ENCODE measurements at regions not wholly inside any gene's neighbourhood (a gene's known extent, or its start where the extent isn't known, plus 50 kb on each side); places are given as distances from the start of the nearest gene placed in this dataset.

- TF ChIP-seq POLR2A (IDR thresholded peaks at IDR 0.05): no peak
- no peak for TF ChIP-seq CTCF (IDR thresholded peaks at IDR 0.05)
- no peak for TF ChIP-seq POLR2AphosphoS5 (IDR thresholded peaks at IDR 0.05)
Observed at GRCh38 chr11:110011595-110011994, 81.6 kb upstream of the ZC3H12C start.
